ENCODE measurements at regions not wholly inside any gene's neighbourhood (a gene's known extent, or its start where the extent isn't known, plus 50 kb on each side); places are given as distances from the start of the nearest gene placed in this dataset.

DNA sequence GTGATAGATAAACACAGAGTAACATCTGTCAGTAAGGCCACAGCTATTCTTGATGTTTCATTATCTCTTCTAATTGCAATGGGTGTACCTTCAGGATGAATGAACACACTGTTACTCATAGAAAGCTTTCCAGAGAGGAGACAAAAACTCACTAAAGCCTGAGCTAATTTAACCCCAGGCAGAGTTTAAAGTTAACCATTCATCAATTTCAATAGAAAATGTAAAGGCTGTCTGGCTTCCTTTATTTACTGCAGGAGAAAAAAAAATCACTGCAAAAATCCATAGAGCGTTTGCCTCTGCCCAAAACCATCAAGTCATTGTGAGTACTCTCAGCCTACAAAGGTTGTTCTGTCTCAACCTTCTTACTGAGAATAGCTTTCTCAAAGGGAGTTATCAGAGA, 376.9 kb downstream of the PPP4R3C start:
- TF ChIP-seq POLR2A (IDR thresholded peaks at IDR 0.05), result no peak
- TF ChIP-seq, protein P1, sequence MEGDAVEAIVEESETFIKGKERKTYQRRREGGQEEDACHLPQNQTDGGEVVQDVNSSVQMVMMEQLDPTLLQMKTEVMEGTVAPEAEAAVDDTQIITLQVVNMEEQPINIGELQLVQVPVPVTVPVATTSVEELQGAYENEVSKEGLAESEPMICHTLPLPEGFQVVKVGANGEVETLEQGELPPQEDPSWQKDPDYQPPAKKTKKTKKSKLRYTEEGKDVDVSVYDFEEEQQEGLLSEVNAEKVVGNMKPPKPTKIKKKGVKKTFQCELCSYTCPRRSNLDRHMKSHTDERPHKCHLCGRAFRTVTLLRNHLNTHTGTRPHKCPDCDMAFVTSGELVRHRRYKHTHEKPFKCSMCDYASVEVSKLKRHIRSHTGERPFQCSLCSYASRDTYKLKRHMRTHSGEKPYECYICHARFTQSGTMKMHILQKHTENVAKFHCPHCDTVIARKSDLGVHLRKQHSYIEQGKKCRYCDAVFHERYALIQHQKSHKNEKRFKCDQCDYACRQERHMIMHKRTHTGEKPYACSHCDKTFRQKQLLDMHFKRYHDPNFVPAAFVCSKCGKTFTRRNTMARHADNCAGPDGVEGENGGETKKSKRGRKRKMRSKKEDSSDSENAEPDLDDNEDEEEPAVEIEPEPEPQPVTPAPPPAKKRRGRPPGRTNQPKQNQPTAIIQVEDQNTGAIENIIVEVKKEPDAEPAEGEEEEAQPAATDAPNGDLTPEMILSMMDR (IDR thresholded peaks at IDR 0.05), result no peak
